ENCODE measurements at regions not wholly inside any gene's neighbourhood (a gene's known extent, or its start where the extent isn't known, plus 50 kb on each side); places are given as distances from the start of the nearest gene placed in this dataset.

GRCh38 chr1:187294421-187295201, 465.9 kb downstream of the PLA2G4A start:
- TF ChIP-seq EZH2 (IDR thresholded peaks at IDR 0.05; ENCODE audit: insufficient read depth, poor library complexity, severe bottlenecking) (no peak), EZH2phosphoT487 (IDR thresholded peaks at IDR 0.05; ENCODE audit: insufficient read depth, low read depth) (no peak)
